Kidney (tissue), 13 donors: ENCODE measurements at regions not wholly inside any gene's neighbourhood (a gene's known extent, or its start where the extent isn't known, plus 50 kb on each side); places are given as distances from the start of the nearest gene placed in this dataset.
A peak's percentile ranks its signal among the peaks of the same experiment; 100 is the strongest.

Source experiments
- DNase-seq, 5 donors: peaks; one replicate each; pipeline ENCODE4 v3.0.0-alpha.2; 2013 to 2020
- FAIRE-seq: peaks from 2 replicates; lab custom pipeline; 2012; peaks lifted over from hg19 to GRCh38; lab: Jason Lieb, UNC
- H3K27ac ChIP-seq, 2 donors: one replicate each; pipeline ENCODE4 v1.7.0; 2013; ENCODE audit warnings: low read depth in 2 of 2, low read length in 2 of 2, inconsistent platforms in 1 of 2
- H3K27me3 ChIP-seq: one replicate; pipeline ENCODE4 v1.7.1; 2013; ENCODE audit warnings: low read length, inconsistent platforms; ENCODE audit not compliant: control insufficient read depth, insufficient read depth
- H3K36me3 ChIP-seq, 3 donors: one replicate each; pipeline versions ENCODE4 v1.7.0 to v1.7.1; 2013; ENCODE audit warnings: low read length in 3 of 3, control low read depth in 1 of 3, inconsistent platforms in 1 of 3; ENCODE audit not compliant: insufficient read depth in 3 of 3, control insufficient read depth in 2 of 3
- H3K4me1 ChIP-seq, 3 donors: one replicate each; pipeline versions ENCODE4 v1.7.0 to v1.7.1; 2013; ENCODE audit warnings: low read length in 3 of 3, inconsistent platforms in 1 of 3, low read depth in 1 of 3; ENCODE audit not compliant: control insufficient read depth in 2 of 3, insufficient read depth in 2 of 3
- H3K4me3 ChIP-seq, 3 donors: one replicate each; pipeline versions ENCODE4 v1.7.0 to v1.8.1; 2013; ENCODE audit warnings: low read length in 3 of 3, control low read depth in 1 of 3, inconsistent platforms in 1 of 3
- H3K9ac ChIP-seq, 3 donors: one replicate each; pipeline versions ENCODE4 v1.7.0 to v1.7.1; 2013; ENCODE audit warnings: low read length in 3 of 3, control low read depth in 1 of 3, inconsistent platforms in 1 of 3
- H3K9me3 ChIP-seq, 3 donors: one replicate each; pipeline versions ENCODE4 v1.7.0 to v1.7.1; 2013; ENCODE audit warnings: low read length in 3 of 3, control low read depth in 1 of 3, inconsistent platforms in 1 of 3; ENCODE audit not compliant: control insufficient read depth in 2 of 3, insufficient read depth in 1 of 3
- CTCF ChIP-seq: IDR thresholded peaks from 3 replicates; pipeline ENCODE4 v1.5.1; 2012; ENCODE audit warnings: mild to moderate bottlenecking, moderate library complexity, borderline replicate concordance; ENCODE audit not compliant: insufficient read depth; ENCODE audit errors: extremely low read depth
- intact Hi-C: fragments of 100-400 bp; cut with DNase I; formaldehyde crosslinking; loops from one replicate; pipeline ENCODE4 v1.11.1; 2022
- donor health status: control.
- donor health status: control.
- donor health status: control.
- donor health status: control.
- donor health status: control.
- donor health status: DM: yes; HTN: yes; CAD: no.
- donor health status: Normal renal cell carcinoma (clear cell type).

- Histone ChIP-seq H3K4me1 (peaks cover 0 to 5% (median 3%) of the 10 kb centered on the region in 3 donors), H3K27me3 (no peaks in the 10 kb centered on the region), H3K9ac (no peak overlapping the region), H3K9me3 (no peaks in the 10 kb centered on the region), H3K4me3 (no peak overlapping the region), H3K27ac (no peak overlapping the region), H3K36me3 (no peaks in the 10 kb centered on the region)
- intact Hi-C loops, result no loop called here
- no peak for TF ChIP-seq CTCF
- DNase-seq (peak in 1 of 5 donors; percentile 22), FAIRE-seq (no peak)
These were observed 81.3 kb upstream of the BHLHE40 start for GRCh38 chr3:4897765-4898453.

- no peak overlapping the region for H3K4me3 ChIP-seq
- H3K9me3 ChIP-seq, result no peaks in the 10 kb centered on the region
- FAIRE-seq, result no peak
- no peaks in the 10 kb centered on the region for H3K27me3 ChIP-seq
- H3K27ac ChIP-seq, result no peak overlapping the region
- H3K36me3 ChIP-seq, result no peaks in the 10 kb centered on the region
- H3K4me1 ChIP-seq, result peaks cover 0 to 5% (median 3%) of the 10 kb centered on the region in 3 donors
- no peak for TF ChIP-seq CTCF
- no peak for DNase-seq
- H3K9ac ChIP-seq, result no peak overlapping the region
- intact Hi-C loops, result no loop called here
These were observed 80.6 kb upstream of the BHLHE40 start for GRCh38 chr3:4898454-4899313.

GRCh38 chr3:4899710-4900109, 79.5 kb upstream of the BHLHE40 start:
- no peaks in the 10 kb centered on the region for H3K27me3 ChIP-seq
- no peak for TF ChIP-seq CTCF
- DNase-seq (no peak), FAIRE-seq (no peak)
- H3K4me1 ChIP-seq, result peaks cover 0 to 5% (median 3%) of the 10 kb centered on the region in 3 donors
- H3K27ac ChIP-seq, result no peak overlapping the region
- no peaks in the 10 kb centered on the region for H3K9me3 ChIP-seq
- no peaks in the 10 kb centered on the region for H3K36me3 ChIP-seq
- H3K4me3 ChIP-seq, result no peak overlapping the region
- intact Hi-C loops, result no loop called here
- no peak overlapping the region for H3K9ac ChIP-seq
